Activated B cell treated with CpG ODN at 0.5 μM for 24 hours (primary cell): ENCODE measurements at regions not wholly inside any gene's neighbourhood (a gene's known extent, or its start where the extent isn't known, plus 50 kb on each side); places are given as distances from the start of the nearest gene placed in this dataset.

ENCODE experiments used
- ATAC-seq: fragments of 200-7000 bp; cut with Tn5 transposase; one replicate; pipeline ENCODE4 v1.10.0; 2021; ENCODE audit warnings: low read depth, mild to moderate bottlenecking, moderate library complexity
- CTCF ChIA-PET: fragments of 350-600 bp; sonication (Branson Sonifier 250); formaldehyde crosslinking; loops from one replicate; lab custom pipeline; 2021; ENCODE audit warnings: antibody characterized with exemption; lab: Charles Lee
- POLR2A ChIA-PET: fragments of 350-600 bp; sonication (Branson Sonifier 250); formaldehyde crosslinking; loops from one replicate; lab custom pipeline; 2021; ENCODE audit warnings: antibody characterized with exemption; lab: Charles Lee
- DNase-seq: peaks from one replicate; pipeline ENCODE4 v3.0.0; 2022
- H3K27ac Mint-ChIP-seq: one replicate; pipeline ENCODE4 v1.8.0; 2020; ENCODE audit warnings: mixed read lengths
- H3K27me3 Mint-ChIP-seq: one replicate; pipeline ENCODE4 v1.8.0; 2021; ENCODE audit warnings: mixed read lengths
- H3K36me3 Mint-ChIP-seq: one replicate; pipeline ENCODE4 v1.8.0; 2021; ENCODE audit warnings: low read depth, mixed read lengths
- H3K4me1 Mint-ChIP-seq: one replicate; pipeline ENCODE4 v1.8.0; 2021; ENCODE audit warnings: mixed read lengths
- H3K4me3 Mint-ChIP-seq: one replicate; pipeline ENCODE4 v1.8.0; 2020; ENCODE audit warnings: mild to moderate bottlenecking, mixed read lengths
- H3K9me3 Mint-ChIP-seq: one replicate; pipeline ENCODE4 v1.8.0; 2020; ENCODE audit warnings: mixed read lengths
- CTCF ChIP-seq: fragments of 200-600 bp; IDR thresholded peaks from one replicate; pipeline ENCODE4 v1.8.0; 2022; ENCODE audit warnings: antibody characterized with exemption, mild to moderate bottlenecking
- intact Hi-C: fragments of 100-400 bp; cut with micrococcal nuclease; formaldehyde crosslinking; loops from one replicate; pipeline ENCODE4 v1.15.1; 2024

- no peak for TF ChIP-seq CTCF
- ATAC-seq (no peak), DNase-seq (no peak)
- Mint-ChIP-seq H3K27me3 (peaks cover 14% of the 10 kb centered on the region), H3K4me1 (no peaks in the 10 kb centered on the region), H3K27ac (no peak overlapping the region), H3K9me3 (no peaks in the 10 kb centered on the region), H3K36me3 (no peaks in the 10 kb centered on the region), H3K4me3 (no peak overlapping the region)
- intact Hi-C loops: no loop called here
- ChIA-PET CTCF (no interaction called here), POLR2A (no interaction called here)
Measured at GRCh38 chr4:121457278-121457875, 76.6 kb upstream of the QRFPR start.

DNA sequence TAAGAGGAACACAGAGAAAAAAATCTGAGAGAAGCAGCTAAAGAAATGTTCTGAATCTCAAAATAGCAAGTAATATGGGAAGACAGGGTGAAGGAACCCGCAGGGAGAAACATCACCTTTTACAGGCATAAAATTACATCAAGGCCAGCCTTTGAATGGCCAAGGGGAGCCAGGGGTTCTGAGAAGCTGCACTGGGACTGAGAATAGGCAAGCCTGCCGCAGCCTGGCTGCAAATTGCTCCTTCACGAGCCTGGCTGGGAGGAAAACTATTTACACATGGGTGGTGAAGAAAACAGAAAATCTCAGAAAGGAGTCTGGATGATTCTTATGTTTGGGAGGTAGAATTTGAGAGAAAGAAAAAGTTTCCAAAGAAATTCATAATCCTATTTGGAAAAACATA is 74.5 kb upstream of the QRFPR start:
- Mint-ChIP-seq H3K27me3 (peaks cover 14% of the 10 kb centered on the region), H3K27ac (no peak overlapping the region), H3K4me3 (no peak overlapping the region), H3K9me3 (no peaks in the 10 kb centered on the region), H3K36me3 (no peaks in the 10 kb centered on the region), H3K4me1 (no peaks in the 10 kb centered on the region)
- DNase-seq (no peak), ATAC-seq (no peak)
- ChIA-PET CTCF (no interaction called here), POLR2A (no interaction called here)
- no peak for TF ChIP-seq CTCF
- intact Hi-C loops: no loop called here

GRCh38 chr4:121454251-121454979 is 73.6 kb upstream of the QRFPR start:
- ChIA-PET CTCF (no interaction called here), POLR2A (no interaction called here)
- intact Hi-C loops: no loop called here
- Mint-ChIP-seq H3K27ac (no peak overlapping the region), H3K9me3 (no peaks in the 10 kb centered on the region), H3K4me3 (no peak overlapping the region), H3K36me3 (no peaks in the 10 kb centered on the region), H3K27me3 (peaks cover 14% of the 10 kb centered on the region), H3K4me1 (no peaks in the 10 kb centered on the region)
- no peak for ATAC-seq
- TF ChIP-seq CTCF: no peak
- DNase-seq: no peak

GRCh38 chr4:121451310-121451709 is 70.5 kb upstream of the QRFPR start:
- no peak for TF ChIP-seq CTCF
- ATAC-seq: no peak
- peaks cover 14% of the 10 kb centered on the region for H3K27me3 Mint-ChIP-seq
- ChIA-PET POLR2A (no interaction called here), CTCF (interaction anchor here (1.2 kb wide), 1 partner anchor 11 kb away, joined by 3 read pairs; no protein-coding TSS in a partner anchor)
- no peak for DNase-seq
- no peak overlapping the region for H3K4me3 Mint-ChIP-seq
- H3K9me3 Mint-ChIP-seq: no peaks in the 10 kb centered on the region
- H3K27ac Mint-ChIP-seq: no peak overlapping the region
- intact Hi-C loops: no loop called here
- H3K4me1 Mint-ChIP-seq: no peaks in the 10 kb centered on the region
- no peaks in the 10 kb centered on the region for H3K36me3 Mint-ChIP-seq

GRCh38 chr4:121449416-121449815 is 68.6 kb upstream of the QRFPR start:
- H3K36me3 Mint-ChIP-seq: no peaks in the 10 kb centered on the region
- ChIA-PET POLR2A (no interaction called here), CTCF (no interaction called here)
- ATAC-seq: no peak
- DNase-seq: no peak
- intact Hi-C loops: no loop called here
- TF ChIP-seq CTCF: no peak
- peaks cover 5% of the 10 kb centered on the region for H3K27me3 Mint-ChIP-seq
- no peaks in the 10 kb centered on the region for H3K4me1 Mint-ChIP-seq
- no peak overlapping the region for H3K27ac Mint-ChIP-seq
- H3K4me3 Mint-ChIP-seq: no peak overlapping the region
- H3K9me3 Mint-ChIP-seq: no peaks in the 10 kb centered on the region
